OCI-LY1 (cell line): ENCODE measurements at regions not wholly inside any gene's neighbourhood (a gene's known extent, or its start where the extent isn't known, plus 50 kb on each side); places are given as distances from the start of the nearest gene placed in this dataset.

Experiments
- EZH2 ChIP-seq: fragments of 200-600 bp; sonication (generic), shearing (Covaris generic); IDR thresholded peaks from 2 replicates; pipeline ENCODE4 v1.8.0; 2017; ENCODE audit warnings: borderline replicate concordance, mixed run types, mild to moderate bottlenecking, antibody characterized with exemption, low read length, moderate library complexity, mixed read lengths
- TF ChIP-seq, protein P1 (sequence below): fragments of 200-600 bp; sonication (generic), shearing (Covaris generic); IDR thresholded peaks from 2 replicates; pipeline ENCODE4 v1.5.1; 2017; ENCODE audit warnings: mild to moderate bottlenecking, antibody characterized with exemption, low read length, moderate library complexity, mixed read lengths

DNA sequence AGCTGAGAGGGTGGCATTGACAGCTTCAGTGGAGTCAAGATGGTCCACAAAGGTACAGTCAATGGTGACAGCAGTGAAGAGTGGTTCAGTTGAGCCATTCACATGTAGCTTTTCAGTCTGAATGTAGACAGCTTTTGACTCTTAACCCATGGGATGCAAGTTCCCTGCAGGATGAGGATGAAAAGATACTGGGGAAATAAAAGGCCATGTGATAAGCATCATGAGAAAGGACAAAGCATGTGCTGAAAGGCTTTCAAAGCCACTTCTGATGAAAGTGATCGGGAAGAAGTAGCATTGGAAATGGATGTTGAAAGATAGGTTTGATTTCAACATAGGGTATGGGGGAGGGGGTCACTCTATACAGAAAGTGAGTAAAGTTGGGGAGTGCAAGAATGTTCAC, 182.9 kb downstream of the ETS1 start:
- TF ChIP-seq, protein P1, sequence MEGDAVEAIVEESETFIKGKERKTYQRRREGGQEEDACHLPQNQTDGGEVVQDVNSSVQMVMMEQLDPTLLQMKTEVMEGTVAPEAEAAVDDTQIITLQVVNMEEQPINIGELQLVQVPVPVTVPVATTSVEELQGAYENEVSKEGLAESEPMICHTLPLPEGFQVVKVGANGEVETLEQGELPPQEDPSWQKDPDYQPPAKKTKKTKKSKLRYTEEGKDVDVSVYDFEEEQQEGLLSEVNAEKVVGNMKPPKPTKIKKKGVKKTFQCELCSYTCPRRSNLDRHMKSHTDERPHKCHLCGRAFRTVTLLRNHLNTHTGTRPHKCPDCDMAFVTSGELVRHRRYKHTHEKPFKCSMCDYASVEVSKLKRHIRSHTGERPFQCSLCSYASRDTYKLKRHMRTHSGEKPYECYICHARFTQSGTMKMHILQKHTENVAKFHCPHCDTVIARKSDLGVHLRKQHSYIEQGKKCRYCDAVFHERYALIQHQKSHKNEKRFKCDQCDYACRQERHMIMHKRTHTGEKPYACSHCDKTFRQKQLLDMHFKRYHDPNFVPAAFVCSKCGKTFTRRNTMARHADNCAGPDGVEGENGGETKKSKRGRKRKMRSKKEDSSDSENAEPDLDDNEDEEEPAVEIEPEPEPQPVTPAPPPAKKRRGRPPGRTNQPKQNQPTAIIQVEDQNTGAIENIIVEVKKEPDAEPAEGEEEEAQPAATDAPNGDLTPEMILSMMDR, result no peak
- no peak for TF ChIP-seq EZH2
